IPS-20b (cell line): ENCODE measurements at regions not wholly inside any gene's neighbourhood (a gene's known extent, or its start where the extent isn't known, plus 50 kb on each side); places are given as distances from the start of the nearest gene placed in this dataset.
"Not testable (repeated sequence)": the region's sequence is repeated elsewhere in the genome, so short reads cannot be mapped to it uniquely, and the experiment has no call there.

Experiments used
- H3K27ac ChIP-seq: one replicate; pipeline ENCODE4 v1.5.1; 2013; ENCODE audit warnings: low read length
- H3K27me3 ChIP-seq: 2 replicates; pipeline ENCODE4 v1.6.1; 2013; ENCODE audit warnings: mild to moderate bottlenecking, low read length, inconsistent platforms; ENCODE audit not compliant: insufficient read depth
- H3K36me3 ChIP-seq: 2 replicates; pipeline ENCODE4 v1.6.1; 2013; ENCODE audit warnings: low read depth, mild to moderate bottlenecking, inconsistent platforms, low read length, moderate library complexity; ENCODE audit not compliant: insufficient read depth
- H3K4me1 ChIP-seq: 2 replicates; pipeline ENCODE4 v1.6.1; 2013; ENCODE audit warnings: mild to moderate bottlenecking, control low read depth, inconsistent platforms, low read length, moderate library complexity; ENCODE audit not compliant: insufficient read depth
- H3K4me3 ChIP-seq: 2 replicates; pipeline ENCODE4 v1.5.1; 2013; ENCODE audit warnings: mild to moderate bottlenecking, low read length, inconsistent platforms
- H3K9ac ChIP-seq: 2 replicates; pipeline ENCODE4 v1.6.1; 2013; ENCODE audit warnings: low read depth, mild to moderate bottlenecking, inconsistent platforms, low read length, moderate library complexity
- H3K9me3 ChIP-seq: 2 replicates; pipeline ENCODE4 v1.6.1; 2013; ENCODE audit warnings: mild to moderate bottlenecking, low read depth, low read length, inconsistent platforms; ENCODE audit not compliant: insufficient read depth

- H3K9me3 ChIP-seq: no peaks in the 10 kb centered on the region
- H3K9ac ChIP-seq: no peak overlapping the region
- no peaks in the 10 kb centered on the region for H3K36me3 ChIP-seq
- H3K27me3 ChIP-seq: no peaks in the 10 kb centered on the region
- no peak overlapping the region for H3K4me3 ChIP-seq
- H3K4me1 ChIP-seq: peaks cover 25% of the 10 kb centered on the region; the same call in 1 of the 2 replicates
- H3K27ac ChIP-seq: no peak overlapping the region
These were observed 233.7 kb upstream of the SPRY1 start for GRCh38 chr4:123162859-123163258.

DNA sequence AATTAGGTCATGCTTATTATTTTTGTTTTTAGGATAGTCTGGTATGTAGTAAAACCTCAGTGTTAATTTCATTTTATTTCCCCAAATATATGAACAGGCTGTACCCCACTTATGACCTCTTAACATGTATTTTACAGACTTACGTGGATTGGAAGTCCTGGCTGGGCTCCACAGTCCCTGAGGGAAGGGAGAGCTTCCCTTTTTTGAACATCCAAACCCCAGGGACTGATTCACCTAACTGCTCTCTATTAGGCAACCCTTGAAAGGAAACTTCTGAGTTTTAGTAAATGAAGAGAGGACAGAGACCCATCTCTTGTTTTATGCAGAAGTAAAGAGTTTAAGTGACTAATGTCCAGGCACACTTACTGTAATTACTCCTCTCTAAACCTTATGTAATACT, 233.1 kb upstream of the SPRY1 start:
- H3K27me3 ChIP-seq: no peaks in the 10 kb centered on the region
- peaks cover 19% of the 10 kb centered on the region; the same call in 1 of the 2 replicates for H3K4me1 ChIP-seq
- no peak overlapping the region for H3K4me3 ChIP-seq
- H3K9ac ChIP-seq: no peak overlapping the region
- H3K27ac ChIP-seq: no peak overlapping the region
- H3K36me3 ChIP-seq: no peaks in the 10 kb centered on the region
- no peaks in the 10 kb centered on the region for H3K9me3 ChIP-seq

- Histone ChIP-seq H3K4me3 (no peak overlapping the region), H3K9ac (no peak overlapping the region), H3K27ac (no peak overlapping the region), H3K27me3 (no peaks in the 10 kb centered on the region), H3K9me3 (no peaks in the 10 kb centered on the region), H3K4me1 (no peaks in the 10 kb centered on the region), H3K36me3 (no peaks in the 10 kb centered on the region)
These were observed 230.6 kb upstream of the SPRY1 start for GRCh38 chr4:123166023-123166422.

- H3K27ac ChIP-seq: no peak overlapping the region
- H3K9me3 ChIP-seq: no peaks in the 10 kb centered on the region
- no peak overlapping the region for H3K9ac ChIP-seq
- H3K4me1 ChIP-seq: no peaks in the 10 kb centered on the region
- no peak overlapping the region for H3K4me3 ChIP-seq
- no peaks in the 10 kb centered on the region for H3K36me3 ChIP-seq
- no peaks in the 10 kb centered on the region for H3K27me3 ChIP-seq
These were observed 228.7 kb upstream of the SPRY1 start for GRCh38 chr4:123167931-123168330.

- Histone ChIP-seq H3K27ac (no peak overlapping the region), H3K9ac (no peak overlapping the region), H3K4me1 (no peaks in the 10 kb centered on the region), H3K36me3 (no peaks in the 10 kb centered on the region), H3K4me3 (no peak overlapping the region), H3K9me3 (no peaks in the 10 kb centered on the region), H3K27me3 (no peaks in the 10 kb centered on the region)
These were observed 227.8 kb upstream of the SPRY1 start for GRCh38 chr4:123168812-123169211.

GRCh38 chr4:123170843-123171242, 225.8 kb upstream of the SPRY1 start:
- H3K4me3 ChIP-seq: no peak overlapping the region
- no peaks in the 10 kb centered on the region for H3K4me1 ChIP-seq
- H3K9me3 ChIP-seq: no peaks in the 10 kb centered on the region
- H3K9ac ChIP-seq: no peak overlapping the region
- H3K36me3 ChIP-seq: no peaks in the 10 kb centered on the region
- no peaks in the 10 kb centered on the region for H3K27me3 ChIP-seq
- no peak overlapping the region for H3K27ac ChIP-seq

GRCh38 chr4:123176605-123177004, 220.0 kb upstream of the SPRY1 start:
- H3K9me3 ChIP-seq: no peaks in the 10 kb centered on the region
- H3K36me3 ChIP-seq: no peaks in the 10 kb centered on the region
- no peak overlapping the region for H3K27ac ChIP-seq
- no peak overlapping the region for H3K9ac ChIP-seq
- H3K27me3 ChIP-seq: no peaks in the 10 kb centered on the region
- no peaks in the 10 kb centered on the region for H3K4me1 ChIP-seq
- no peak overlapping the region for H3K4me3 ChIP-seq

GRCh38 chr4:123182289-123182688, 214.3 kb upstream of the SPRY1 start:
- H3K27ac ChIP-seq: no peak overlapping the region
- H3K4me1 ChIP-seq: peaks cover 9% of the 10 kb centered on the region; the same call in 1 of the 2 replicates
- no peaks in the 10 kb centered on the region for H3K9me3 ChIP-seq
- H3K36me3 ChIP-seq: no peaks in the 10 kb centered on the region
- no peak overlapping the region for H3K4me3 ChIP-seq
- no peaks in the 10 kb centered on the region for H3K27me3 ChIP-seq
- no peak overlapping the region for H3K9ac ChIP-seq

DNA sequence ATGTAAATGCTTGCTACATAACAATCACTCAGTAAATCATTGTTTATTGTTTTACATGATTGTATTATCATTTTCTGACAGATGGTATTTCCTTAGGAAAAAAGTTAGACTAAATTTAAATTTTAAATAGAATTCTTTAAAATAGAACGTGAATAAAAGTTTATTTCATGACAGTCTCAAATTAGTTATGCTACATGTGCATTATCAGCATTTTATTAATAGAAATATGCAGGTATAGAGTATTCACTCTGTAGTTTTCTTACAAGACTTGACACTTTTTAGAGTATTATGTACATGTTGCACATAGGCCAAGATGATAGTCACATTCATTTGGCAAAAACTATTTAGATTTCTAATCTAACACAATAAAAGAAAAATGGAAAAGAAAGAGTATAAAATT, 213.3 kb upstream of the SPRY1 start:
- Histone ChIP-seq H3K4me1 (peaks cover 9% of the 10 kb centered on the region; the same call in 1 of the 2 replicates), H3K9me3 (no peaks in the 10 kb centered on the region), H3K4me3 (no peak overlapping the region), H3K27ac (no peak overlapping the region), H3K9ac (no peak overlapping the region), H3K27me3 (no peaks in the 10 kb centered on the region), H3K36me3 (no peaks in the 10 kb centered on the region)

DNA sequence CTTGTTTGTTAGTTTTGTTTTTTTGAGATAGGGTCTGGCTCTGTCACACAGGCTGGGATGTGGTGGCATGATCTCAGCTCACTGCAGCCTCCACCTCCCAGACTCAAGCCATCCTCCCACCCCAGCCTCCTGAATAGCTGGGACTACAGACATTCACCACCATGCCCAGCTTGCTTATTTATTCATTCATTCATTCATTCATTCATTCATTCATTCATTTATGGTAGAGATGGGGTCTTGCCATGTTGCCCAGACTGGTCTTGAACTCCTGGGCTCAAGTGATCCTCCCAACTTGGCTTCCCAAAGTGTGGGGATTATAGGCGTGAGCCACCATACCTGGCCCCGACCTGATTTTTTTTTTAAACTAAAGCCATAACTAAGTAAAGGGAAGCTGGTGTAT, 212.8 kb upstream of the SPRY1 start:
- H3K9ac ChIP-seq, H3K9me3 ChIP-seq, H3K4me1 ChIP-seq, H3K4me3 ChIP-seq, H3K36me3 ChIP-seq, H3K27me3 ChIP-seq, H3K27ac ChIP-seq: not testable (repeated sequence)

GRCh38 chr4:123186731-123187130, 209.9 kb upstream of the SPRY1 start:
- no peak overlapping the region for H3K4me3 ChIP-seq
- H3K9ac ChIP-seq: no peak overlapping the region
- H3K36me3 ChIP-seq: no peaks in the 10 kb centered on the region
- H3K27ac ChIP-seq: no peak overlapping the region
- H3K27me3 ChIP-seq: no peaks in the 10 kb centered on the region
- peaks cover 9% of the 10 kb centered on the region; the same call in 1 of the 2 replicates for H3K4me1 ChIP-seq
- H3K9me3 ChIP-seq: no peaks in the 10 kb centered on the region

- Histone ChIP-seq H3K4me3 (no peak overlapping the region), H3K27me3 (no peaks in the 10 kb centered on the region), H3K9me3 (no peaks in the 10 kb centered on the region), H3K4me1 (peaks cover 9% of the 10 kb centered on the region; the same call in 1 of the 2 replicates), H3K27ac (no peak overlapping the region), H3K9ac (no peak overlapping the region), H3K36me3 (no peaks in the 10 kb centered on the region)
These were observed 206.4 kb upstream of the SPRY1 start for GRCh38 chr4:123190176-123190575.

DNA sequence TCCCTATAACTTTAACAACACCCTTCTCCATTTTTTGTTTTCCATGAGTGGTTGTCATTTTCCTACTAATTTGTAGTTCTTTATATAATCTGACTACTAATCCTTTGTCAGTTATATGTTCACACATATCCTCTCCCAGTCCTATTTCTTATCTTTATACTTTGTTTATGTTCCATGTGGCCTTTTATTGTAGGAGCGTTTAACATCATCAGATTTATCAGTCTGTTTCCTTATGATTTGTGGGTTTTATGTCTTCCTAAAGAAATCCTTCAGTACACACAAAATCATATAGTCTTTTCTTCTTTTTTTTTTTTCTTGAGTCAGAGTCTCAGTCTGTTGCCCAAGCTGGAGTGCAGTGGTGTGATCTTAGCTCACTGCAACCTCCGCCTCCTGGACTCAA, 204.9 kb upstream of the SPRY1 start:
- no peaks in the 10 kb centered on the region for H3K36me3 ChIP-seq
- H3K4me1 ChIP-seq: peaks cover 4% of the 10 kb centered on the region; the same call in 1 of the 2 replicates
- no peak overlapping the region for H3K27ac ChIP-seq
- no peak overlapping the region for H3K4me3 ChIP-seq
- H3K9me3 ChIP-seq: no peaks in the 10 kb centered on the region
- no peak overlapping the region for H3K9ac ChIP-seq
- no peaks in the 10 kb centered on the region for H3K27me3 ChIP-seq
